ENCODE measurements at regions not wholly inside any gene's neighbourhood (a gene's known extent, or its start where the extent isn't known, plus 50 kb on each side); places are given as distances from the start of the nearest gene placed in this dataset.

DNA sequence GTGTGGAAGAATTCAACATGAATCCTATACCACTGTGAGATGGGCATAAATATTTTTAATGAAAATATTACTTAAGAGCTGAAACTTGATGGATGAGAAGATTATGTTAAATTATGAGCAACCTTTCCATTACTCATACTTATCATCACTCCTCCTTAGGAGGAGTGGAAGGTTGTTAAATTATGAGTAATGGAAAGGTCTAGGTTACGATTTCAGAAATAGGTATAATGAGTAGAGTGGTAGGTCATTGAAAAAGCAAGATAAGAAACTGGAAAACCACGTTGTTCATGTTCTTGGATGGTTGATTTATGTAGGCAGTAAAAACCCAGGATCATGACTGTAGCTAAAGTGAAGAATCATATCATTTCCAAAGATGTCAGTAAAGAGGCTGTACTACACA is 973.2 kb upstream of the RAG2 start:
- DNase-seq (ENCODE audit: extremely low read depth in 1 of 2, low read depth in 1 of 2) = no peak

DNA sequence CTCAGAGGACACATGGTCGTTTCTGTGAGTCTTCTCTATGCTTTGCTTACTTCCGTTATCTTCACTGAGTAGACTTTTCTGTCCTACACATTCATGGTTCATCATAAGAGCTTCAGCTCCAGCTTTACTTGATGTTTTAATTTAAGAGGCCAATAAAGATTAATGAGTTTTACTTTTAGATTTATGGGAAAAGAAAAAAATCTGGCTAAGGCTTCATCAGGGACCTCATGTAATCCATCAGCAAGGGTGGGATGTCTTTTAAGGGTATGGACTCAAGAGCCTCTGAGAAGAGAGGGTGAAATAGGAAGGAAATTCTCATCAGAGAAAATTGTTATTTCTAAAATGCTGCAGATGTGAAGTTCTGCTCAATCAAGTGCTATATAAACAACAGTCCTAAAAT is 963.0 kb upstream of the RAG2 start:
- no peak for DNase-seq (ENCODE audit: extremely low read depth in 1 of 2, low read depth in 1 of 2)

DNA sequence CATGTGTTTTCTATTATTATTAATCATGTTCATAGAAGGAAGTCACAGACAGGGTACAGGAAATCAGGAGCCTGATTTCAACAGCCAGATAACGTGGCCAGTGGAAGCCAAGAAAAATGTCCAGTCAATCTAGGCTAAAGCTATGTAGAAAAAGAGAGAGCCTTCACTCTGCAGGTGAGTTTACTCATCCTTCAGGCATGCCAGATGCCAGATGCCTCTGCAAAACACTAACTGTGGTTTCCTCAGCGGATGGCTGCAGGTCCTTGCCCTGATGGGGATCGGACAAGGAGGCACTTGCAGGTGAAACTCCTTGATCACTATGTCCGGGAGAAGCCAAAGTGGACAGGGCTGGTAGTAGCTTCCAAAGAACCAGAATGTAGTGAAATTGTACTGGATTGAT is 962.3 kb upstream of the RAG2 start:
- DNase-seq (ENCODE audit: extremely low read depth in 1 of 2, low read depth in 1 of 2) = no peak

DNA sequence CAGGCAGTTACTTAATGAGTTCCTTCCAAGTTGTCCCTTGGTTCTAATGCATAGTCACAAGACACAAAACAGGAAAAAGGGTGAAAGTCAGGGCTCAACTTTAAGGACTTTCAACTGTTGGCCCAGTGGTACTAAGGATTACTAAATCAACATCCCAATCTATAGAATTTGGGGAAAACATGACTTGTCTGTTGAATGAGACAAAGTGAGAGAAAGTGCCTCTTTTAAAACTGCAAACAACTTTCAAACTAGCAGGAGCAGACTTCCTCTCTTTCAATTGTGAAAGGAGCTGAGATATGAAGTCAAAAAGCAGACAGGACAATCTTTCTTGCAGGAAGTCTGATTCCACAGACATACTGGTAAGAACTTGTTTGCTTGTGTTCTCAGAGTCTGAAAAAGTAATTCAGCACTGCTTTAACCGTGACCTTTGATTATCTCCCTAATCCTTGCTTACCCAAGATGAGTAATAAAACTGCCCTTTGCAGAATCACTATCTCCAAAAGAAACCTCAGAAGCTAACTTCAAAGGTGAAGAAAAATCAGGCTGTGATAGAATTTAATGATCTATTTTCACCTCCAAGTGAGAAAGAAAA is 960.7 kb upstream of the RAG2 start:
- no peak for DNase-seq (ENCODE audit: extremely low read depth in 1 of 2, low read depth in 1 of 2)

DNA sequence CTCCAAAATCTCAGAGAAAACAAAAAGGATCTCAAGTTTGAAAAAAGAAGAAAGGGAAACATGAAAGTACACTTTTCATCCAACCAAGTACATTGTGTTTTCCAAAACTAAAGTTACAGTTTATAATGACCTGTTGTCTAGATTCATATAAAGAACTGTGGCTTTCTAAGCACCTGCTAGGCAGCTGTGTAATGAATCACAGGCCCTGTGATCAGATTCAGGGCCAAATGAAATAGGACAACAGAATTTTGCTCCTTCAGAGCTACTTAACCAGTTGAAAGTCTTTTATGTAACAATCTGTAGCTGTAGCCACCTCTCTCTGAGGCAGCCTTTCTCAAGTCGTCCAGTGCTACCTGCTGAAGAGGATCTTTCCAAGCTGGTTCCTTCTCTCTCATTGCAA is 960.0 kb upstream of the RAG2 start:
- no peak for DNase-seq (ENCODE audit: extremely low read depth in 1 of 2, low read depth in 1 of 2)

DNA sequence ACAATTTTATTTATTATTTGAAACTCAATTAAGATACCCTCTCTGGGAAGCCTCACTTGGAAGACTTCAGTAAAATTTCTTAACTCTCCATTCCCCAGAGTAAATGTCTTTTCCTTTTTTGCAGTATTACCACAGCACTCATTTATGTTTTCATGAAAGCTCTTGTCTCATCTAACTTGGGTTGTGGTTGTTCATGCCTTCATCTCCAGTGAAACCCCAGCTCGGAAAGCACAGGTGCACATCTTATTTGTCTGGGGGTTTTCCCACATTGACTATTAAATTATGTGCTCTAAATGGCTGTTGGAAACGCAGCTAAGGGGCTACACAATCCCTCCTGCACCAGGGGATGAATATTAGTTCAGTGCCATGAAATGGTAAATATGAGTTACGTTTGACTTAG is 954.2 kb upstream of the RAG2 start:
- DNase-seq (ENCODE audit: extremely low read depth in 1 of 2, low read depth in 1 of 2) = no peak

DNA sequence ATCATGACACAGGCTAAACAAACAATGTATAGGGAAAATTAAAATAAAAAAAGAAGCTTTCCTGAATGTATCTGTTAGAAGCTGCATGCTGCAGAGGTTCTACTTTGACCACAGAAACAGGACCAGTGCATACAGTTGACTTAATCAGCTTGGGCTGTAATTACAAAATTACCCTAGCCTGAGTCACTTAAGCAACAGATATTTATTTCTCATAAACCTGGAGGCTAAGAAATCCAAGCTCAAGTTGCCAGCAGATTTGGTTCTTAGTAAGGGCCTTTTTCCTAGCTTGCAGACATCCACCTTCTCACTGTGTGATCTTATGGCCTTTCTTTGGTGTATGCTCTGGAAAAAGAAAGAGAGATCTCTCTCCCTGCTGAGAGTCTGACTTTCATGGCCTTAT is 946.5 kb upstream of the RAG2 start:
- DNase-seq (ENCODE audit: extremely low read depth in 1 of 2, low read depth in 1 of 2) = no peak

DNA sequence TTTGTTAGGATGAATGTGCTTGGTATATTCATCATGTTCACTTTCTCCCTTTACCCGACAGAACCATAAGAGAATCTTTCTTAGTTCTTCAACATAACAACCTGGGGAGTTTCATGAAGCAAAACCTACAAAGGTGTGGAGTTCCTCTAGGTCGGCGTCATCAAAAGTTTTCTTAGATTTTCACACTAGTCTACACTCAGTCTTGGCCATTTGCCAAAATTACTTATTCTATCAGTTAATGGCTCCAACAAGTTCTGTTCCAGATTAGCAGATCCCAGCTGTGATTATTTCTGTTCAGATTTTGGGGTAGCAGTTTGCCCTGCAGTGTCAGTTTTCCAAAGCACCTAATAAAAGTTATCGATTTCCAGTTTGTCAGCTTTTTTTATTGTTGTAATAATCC is 935.8 kb upstream of the RAG2 start:
- no peak for DNase-seq (ENCODE audit: extremely low read depth in 1 of 2, low read depth in 1 of 2)

DNA sequence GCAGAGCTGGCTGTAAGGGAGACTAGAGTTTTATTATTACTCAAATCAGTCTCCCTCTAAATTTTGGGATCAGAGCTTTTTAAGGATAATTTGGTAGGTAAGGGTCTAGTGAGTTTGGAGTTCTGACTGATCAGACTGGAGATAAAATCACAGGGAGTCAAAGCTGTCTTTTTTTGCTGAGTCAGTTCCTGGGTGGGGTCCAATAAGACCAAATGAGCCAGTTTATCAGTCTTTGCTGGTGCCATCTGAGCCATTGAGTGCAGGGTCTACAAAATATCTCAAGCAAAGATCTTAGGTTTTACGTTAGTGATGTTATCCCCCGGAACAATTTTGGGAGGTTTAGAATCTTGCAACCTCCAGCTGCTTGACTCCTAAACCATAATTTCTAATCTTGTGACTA is 935.1 kb upstream of the RAG2 start:
- DNase-seq (ENCODE audit: extremely low read depth in 1 of 2, low read depth in 1 of 2) = no peak

DNA sequence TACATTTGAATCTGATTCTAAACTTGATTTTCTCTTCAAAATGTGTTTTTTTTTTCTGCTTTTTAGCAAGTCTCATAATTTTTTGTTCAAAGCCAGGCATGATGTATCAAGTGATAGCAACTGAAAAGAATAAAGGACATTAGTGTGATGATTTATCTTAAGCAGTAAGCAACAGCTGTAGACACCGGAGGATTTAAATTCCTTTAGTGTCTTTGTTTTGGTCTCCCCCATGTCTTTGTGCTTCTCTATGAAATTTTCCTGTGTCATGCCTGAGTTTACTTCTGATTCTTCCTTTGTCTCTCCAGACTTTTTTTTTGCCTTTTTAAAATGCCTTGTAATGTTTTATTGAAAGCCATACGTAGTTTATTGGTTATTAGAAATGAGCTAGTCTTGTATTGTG is 934.2 kb upstream of the RAG2 start:
- no peak for DNase-seq (ENCODE audit: extremely low read depth in 1 of 2, low read depth in 1 of 2)

DNA sequence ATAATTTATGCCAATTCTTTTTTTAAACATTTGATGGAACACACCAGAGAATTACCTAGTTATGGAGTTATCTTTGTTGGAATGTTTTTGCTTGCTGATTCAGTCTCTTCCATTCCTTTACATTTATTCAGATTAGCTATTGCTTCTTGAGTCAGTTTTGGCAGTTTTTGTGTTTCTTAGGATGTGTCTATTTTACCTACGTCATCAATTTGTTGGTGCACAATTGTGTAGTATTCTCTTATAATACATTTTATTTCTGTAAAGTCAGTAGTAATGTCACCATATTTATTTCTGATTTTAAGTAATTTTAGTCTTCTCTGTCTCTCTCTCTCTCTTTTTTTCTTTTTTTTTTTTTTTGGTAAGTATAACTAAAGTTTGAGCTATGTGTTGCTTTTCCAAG is 929.5 kb upstream of the RAG2 start:
- no peak for DNase-seq (ENCODE audit: extremely low read depth in 1 of 2, low read depth in 1 of 2)

DNA sequence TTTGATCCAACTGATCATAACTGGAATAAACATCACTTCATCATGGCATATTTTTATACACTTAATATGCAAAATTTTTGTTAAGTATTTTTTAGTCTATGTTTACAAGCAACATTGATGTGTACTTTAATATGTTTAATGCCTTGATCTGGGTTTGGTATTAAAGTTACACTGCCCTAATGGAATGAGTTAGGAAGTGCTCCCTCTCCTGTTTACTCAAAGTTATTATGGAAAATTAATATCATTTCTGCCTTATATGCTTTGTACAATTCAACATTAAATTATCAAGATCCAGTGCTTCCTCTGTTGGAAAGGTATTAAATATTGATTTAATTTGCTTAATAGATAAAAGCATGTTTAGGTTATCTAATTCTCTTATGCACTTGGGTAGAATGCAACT is 927.3 kb upstream of the RAG2 start:
- DNase-seq (ENCODE audit: extremely low read depth in 1 of 2, low read depth in 1 of 2) = no peak

DNA sequence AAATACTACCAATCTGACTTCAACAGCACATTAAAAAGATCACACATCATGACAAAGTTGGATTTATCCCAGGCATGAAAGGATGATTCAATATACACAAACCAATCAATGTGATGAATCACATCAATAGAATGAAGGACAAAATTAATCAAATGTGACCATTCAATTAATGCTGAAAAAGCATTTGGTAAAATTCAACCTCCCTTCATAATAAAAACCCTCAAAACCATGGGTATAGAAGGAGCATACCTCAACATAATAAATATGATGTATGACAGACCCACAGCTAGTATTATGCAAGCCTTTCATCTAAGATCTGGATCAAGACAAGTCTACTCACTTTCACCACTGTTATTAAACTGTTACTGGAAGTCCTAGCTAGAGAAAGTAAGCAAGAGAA is 921.7 kb upstream of the RAG2 start:
- DNase-seq (ENCODE audit: extremely low read depth in 1 of 2, low read depth in 1 of 2) = no peak

DNA sequence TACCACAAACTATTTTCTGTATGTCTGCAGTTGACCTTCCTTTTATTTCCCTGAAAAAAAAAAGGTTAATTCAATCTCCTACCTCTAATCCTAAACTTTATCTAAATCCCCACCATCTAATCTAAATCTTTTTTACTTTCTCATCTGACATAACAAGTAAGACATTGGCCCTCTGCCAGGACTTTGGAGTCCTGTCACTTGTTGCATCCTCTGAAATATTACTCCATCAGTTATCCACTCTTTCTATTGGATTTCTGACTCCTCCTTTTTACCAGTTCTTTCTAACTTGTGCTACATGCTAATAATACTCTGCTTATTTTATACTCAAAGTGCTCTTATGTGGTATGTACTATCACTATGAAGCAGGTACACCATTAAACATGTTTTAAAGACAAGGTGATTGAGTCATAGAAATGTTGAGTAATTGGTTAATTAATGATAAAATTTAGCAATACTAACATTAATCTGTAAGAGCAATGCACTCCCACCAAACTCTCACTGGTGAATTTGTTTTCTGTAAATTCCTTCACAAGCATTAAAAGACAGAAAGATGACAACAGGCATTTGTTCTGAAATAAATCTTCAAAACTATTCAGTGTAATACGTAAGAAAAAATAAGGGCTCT is 914.2 kb upstream of the RAG2 start:
- no peak for DNase-seq (ENCODE audit: extremely low read depth in 1 of 2, low read depth in 1 of 2)

DNA sequence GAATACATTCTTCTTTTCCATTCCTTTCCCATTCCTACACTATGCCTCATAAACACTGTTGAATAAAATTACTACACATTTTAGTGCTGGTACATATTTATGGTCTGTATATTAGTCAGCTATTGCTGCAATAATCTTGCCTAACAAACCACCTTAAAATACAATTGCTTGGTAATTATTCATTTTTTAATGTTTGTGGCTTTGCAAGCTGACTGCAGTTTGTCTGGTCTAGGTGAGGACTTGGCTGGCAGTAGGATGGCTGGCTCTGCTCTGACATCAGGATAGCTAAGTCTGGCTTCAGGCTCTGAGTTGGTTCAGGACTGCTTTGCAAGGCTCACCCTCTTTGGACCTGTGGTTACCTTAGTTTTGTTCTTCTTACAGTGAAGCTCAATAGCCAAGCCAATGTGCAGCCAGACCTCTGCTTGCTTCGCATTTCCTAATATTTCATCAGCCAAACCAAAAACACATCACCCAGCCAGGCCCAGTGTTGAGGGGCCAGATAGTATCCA is 913.4 kb upstream of the RAG2 start:
- no peak for DNase-seq (ENCODE audit: extremely low read depth in 1 of 2, low read depth in 1 of 2)

DNA sequence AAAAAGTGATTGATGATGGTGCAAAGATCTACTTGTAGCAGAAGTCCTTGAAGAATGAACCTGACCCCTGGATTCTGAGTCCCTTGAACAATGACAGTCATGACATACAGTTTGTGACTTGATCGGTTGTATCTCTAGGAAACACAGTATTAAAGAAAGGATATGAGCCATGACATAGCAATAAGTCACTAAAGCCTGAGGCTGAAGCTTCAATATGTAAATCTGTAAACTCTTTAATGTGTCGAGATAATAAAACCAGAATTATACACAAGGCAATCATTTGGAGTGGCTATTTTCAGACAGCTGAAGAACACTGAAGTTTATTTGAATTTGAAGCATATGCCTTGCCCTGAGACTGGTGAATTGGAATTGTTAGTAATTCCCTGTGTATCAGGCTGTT is 911.5 kb upstream of the RAG2 start:
- DNase-seq (ENCODE audit: extremely low read depth in 1 of 2, low read depth in 1 of 2) = no peak

DNA sequence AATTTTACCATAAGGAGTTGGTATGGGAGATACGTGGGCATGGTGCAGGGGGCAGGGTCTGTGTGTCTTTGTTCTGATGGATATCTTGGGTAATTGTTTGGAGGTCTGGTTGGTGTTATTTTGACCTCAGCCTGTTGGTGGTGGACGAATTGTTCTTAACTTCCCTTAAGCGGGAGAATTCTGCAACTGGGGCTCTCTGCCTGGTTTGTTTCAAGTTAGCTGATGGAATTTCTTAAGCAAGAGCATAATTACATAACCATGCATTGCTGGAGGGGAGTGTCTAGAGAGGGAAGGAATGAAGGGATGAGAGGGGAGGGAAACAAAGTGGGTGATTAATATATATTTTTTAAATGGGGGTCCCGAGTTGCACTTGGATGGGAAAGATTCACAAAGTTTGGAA is 908.5 kb upstream of the RAG2 start:
- DNase-seq (ENCODE audit: extremely low read depth in 1 of 2, low read depth in 1 of 2) = no peak

DNA sequence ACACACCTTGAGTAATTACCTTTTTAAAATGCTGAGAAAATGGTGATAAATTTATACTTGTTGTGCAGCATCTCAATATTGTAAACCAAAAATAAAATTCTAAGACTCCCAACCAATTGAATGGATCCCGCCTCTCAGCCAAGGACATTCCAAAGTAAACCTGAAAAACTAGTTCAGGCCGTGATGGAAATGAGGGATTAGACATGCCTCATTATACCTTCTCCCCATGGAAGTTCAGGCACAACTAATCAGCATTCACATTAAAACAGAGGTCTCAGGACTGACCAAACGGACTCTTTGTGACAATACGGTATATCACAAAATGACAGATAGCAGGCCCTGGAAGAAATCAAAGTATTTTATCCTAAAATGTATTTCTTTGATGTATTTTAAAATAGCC is 907.4 kb upstream of the RAG2 start:
- no peak for DNase-seq (ENCODE audit: extremely low read depth in 1 of 2, low read depth in 1 of 2)

DNA sequence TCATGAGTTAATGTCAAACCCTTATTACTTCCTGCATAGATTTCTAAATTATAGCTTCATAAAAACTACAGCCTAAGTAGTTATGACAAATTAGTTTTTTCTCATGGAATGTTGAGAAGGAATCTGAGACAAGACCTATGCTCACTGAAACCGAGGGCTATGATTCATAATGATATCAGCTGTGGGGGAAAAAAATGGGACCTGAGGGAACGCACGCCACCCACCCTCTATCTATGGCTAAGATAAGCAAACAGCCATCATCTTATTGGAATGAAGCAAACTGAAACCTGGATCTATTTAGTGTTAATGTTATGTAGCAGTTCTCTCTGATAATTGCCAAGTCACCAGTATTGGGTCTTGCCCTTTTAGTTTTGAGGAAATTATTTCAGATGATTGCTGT is 906.9 kb upstream of the RAG2 start:
- no peak for DNase-seq (ENCODE audit: extremely low read depth in 1 of 2, low read depth in 1 of 2)

DNA sequence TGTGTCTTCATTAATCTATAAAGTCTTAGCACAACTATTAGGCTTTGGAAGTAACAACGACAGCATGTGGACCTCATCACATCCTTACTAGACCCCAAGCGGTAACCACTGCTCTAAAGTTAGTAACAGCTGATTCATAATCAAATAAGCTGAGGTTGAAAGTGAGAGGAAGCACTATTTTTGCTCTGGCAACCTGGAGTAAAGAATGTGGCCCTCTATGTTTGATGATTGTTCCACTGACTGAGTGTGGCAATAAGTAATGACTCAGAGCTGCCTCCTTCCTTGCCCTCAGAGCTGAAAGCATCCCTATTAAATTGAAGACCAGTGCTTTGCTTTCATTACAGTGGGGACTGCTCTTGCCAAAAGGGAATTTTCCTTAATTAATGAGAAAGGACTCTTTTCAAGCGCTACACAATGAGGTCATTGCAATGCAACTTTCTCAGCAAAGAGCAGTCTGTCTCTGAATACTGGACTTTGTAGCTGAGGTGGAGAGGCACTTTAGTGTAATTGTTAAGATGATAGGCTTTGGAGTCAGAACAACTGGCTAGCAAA is 906.1 kb upstream of the RAG2 start:
- DNase-seq (ENCODE audit: extremely low read depth in 1 of 2, low read depth in 1 of 2) = no peak

DNA sequence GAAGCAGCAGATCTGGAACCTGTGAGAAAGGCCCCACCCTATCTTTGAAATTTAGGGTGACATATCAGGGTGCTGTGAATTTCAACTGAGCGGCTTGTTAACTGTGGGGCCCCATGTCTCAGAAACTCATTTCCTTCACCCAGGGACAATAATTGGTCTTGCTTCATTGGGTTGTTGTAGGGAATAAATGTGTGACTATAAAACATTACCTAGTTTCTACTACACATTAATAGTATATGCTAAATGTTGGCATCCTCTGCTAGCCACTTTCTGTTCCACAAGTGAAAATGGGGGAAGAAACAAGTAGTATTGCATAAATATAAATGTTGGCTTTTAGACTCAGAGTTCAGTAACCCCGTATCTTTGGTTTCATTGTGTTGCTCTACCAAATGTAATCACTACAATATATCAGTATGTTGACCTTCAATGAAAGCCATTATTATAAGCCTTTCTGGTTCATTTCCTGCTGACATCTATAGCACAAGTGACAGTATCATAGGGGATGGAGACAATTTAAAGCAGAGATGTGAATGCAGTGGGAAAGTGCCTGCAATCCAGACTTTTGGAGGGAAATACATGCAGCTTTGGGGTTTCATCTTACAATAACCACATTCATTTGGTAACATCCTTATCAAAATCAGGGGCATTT is 905.5 kb upstream of the RAG2 start:
- no peak for DNase-seq (ENCODE audit: extremely low read depth in 1 of 2, low read depth in 1 of 2)

DNA sequence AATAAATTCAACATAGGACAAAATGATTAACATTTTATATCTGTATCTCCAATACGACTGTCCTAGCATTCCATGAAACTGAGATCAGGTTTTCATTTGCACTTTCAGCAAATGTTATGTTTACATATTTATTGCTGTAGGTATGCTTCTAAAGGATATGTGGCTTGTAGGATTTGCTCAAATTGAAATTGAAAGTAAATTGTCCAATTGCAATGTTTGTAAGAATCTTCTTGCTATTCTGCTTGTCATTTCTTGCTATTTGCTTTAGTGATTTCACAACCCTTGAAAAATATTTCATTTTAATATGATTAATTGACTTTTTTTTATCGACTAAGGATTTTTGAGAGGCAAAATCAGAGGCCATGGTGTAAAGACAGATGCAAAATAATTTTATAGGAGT is 904.2 kb upstream of the RAG2 start:
- DNase-seq (ENCODE audit: extremely low read depth in 1 of 2, low read depth in 1 of 2) = no peak

All from activated CD8-positive, alpha-beta memory T cell treated with anti-CD3 and anti-CD28 coated beads for 1 hour (primary cell).